Urinary bladder (tissue), 3 donors: ENCODE measurements at regions not wholly inside any gene's neighbourhood (a gene's known extent, or its start where the extent isn't known, plus 50 kb on each side); places are given as distances from the start of the nearest gene placed in this dataset.

Experiments
- DNase-seq: peaks from one replicate; pipeline ENCODE4 v3.0.0-alpha.2; 2015; ENCODE audit errors: extremely low spot score
- H3K27ac ChIP-seq: one replicate; pipeline ENCODE4 v1.5.1; 2013; ENCODE audit warnings: low read depth, mild to moderate bottlenecking, moderate library complexity
- H3K36me3 ChIP-seq: one replicate; pipeline ENCODE4 v1.6.1; 2013; ENCODE audit warnings: mild to moderate bottlenecking, moderate library complexity; ENCODE audit not compliant: insufficient read depth
- H3K4me1 ChIP-seq: one replicate; pipeline ENCODE4 v1.6.1; 2013; ENCODE audit warnings: mild to moderate bottlenecking, moderate library complexity; ENCODE audit not compliant: insufficient read depth
- H3K4me3 ChIP-seq: one replicate; pipeline ENCODE4 v1.5.1; 2013; ENCODE audit warnings: low read depth, low read length
- WGBS: extraction: QIAGEN DNeasy Blood & Tissue Kit; methylation state at CpG from one replicate; pipeline ENCODE4 v1.1.7; 2013; 5-methylcytosine and 5-hydroxymethylcytosine counted together
- donor health status: healthy with polysubstance abuse.
- donor health status: healthy.

DNA sequence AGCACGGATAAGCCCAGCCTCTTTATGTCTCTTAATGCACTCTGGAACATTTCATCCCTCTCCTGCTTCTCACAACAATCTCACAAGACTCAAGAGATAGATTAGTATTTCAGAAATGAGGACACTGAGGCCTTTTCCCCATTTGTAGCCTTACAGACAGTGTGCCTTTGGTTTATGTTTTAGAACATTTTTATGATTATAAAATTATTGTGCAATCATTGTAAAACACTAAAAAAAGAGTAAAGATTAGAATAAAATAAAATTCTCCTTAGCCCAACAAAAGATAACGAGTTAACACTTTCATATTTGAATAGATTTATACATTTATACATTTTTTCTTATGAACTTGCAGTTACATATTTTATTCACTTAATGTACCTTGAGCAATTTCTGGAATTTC is 748.7 kb downstream of the TRIML1 start:
- Histone ChIP-seq H3K36me3 (no peaks in the 10 kb centered on the region), H3K4me3 (no peak overlapping the region), H3K27ac (no peak overlapping the region), H3K4me1 (no peaks in the 10 kb centered on the region)
- WGBS, result 62% methylated on average over 2 of the region's 2 CpGs
- no peak for DNase-seq

DNA sequence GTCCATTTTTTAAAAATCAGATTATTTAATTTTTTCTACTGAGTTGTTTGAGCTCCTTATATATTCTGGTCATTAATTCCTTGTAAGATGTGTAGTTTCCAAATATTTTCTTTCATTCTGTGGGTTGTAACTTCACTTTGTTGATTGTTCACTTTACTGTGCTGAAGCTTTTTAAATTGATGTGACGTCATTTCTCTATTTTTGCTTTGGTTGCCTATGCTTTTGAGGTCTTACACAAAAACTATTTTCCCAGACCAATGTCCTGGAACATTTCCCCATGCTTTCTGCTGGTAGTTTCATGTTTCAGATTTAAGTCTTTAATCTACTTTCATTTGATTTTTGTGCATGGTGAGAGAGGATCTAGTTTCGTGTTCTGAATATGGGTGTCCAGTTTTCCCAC is 753.6 kb downstream of the TRIML1 start:
- 90% methylated on average over 2 of the region's 2 CpGs for WGBS
- no peak overlapping the region for H3K4me3 ChIP-seq
- DNase-seq, result no peak
- H3K36me3 ChIP-seq, result no peaks in the 10 kb centered on the region
- no peaks in the 10 kb centered on the region for H3K4me1 ChIP-seq
- no peak overlapping the region for H3K27ac ChIP-seq

DNA sequence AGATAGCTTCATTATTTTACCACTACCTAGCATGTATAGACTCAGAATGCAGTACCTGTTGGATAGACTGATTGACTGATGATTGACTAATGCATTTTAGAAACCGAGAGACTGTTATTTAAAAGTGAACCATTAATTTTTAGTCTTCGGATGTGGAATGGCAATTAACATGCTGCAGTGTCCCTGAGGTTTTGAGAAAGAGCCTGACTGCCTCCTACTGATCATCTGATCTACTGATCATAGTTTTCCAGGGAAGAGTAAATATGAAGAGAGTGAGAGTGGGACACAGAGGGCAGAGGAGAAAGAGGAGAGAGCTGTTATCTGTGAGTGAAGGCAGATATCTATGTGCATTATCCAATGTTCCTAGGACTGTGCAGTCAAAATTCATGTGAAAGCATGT is 764.7 kb downstream of the TRIML1 start:
- Histone ChIP-seq H3K4me3 (no peak overlapping the region), H3K36me3 (no peaks in the 10 kb centered on the region), H3K27ac (no peak overlapping the region), H3K4me1 (no peaks in the 10 kb centered on the region)
- WGBS, result 66% methylated on average over 2 of the region's 2 CpGs
- DNase-seq, result no peak

DNA sequence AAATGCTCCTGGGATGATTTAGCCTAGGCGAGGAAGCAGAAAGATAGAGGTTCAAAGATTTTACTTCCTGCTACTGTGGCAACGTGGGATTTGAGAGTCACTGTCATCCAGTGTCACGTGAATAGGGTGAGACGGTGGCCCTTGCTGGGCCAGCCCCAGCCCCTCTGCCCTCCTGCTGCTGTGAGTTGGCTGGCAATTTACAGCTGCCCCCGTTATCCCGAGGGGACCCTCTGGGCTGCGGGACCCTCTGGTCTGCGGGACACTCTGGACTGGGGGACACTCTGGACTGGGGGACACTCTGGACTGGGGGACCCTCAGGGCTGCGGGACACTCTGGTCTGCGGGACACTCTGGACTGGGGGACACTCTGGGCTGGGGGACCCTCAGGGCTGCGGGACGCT is 765.4 kb downstream of the TRIML1 start:
- H3K27ac ChIP-seq, result no peak overlapping the region
- WGBS, result 88% methylated on average over 11 of the region's 12 CpGs

DNA sequence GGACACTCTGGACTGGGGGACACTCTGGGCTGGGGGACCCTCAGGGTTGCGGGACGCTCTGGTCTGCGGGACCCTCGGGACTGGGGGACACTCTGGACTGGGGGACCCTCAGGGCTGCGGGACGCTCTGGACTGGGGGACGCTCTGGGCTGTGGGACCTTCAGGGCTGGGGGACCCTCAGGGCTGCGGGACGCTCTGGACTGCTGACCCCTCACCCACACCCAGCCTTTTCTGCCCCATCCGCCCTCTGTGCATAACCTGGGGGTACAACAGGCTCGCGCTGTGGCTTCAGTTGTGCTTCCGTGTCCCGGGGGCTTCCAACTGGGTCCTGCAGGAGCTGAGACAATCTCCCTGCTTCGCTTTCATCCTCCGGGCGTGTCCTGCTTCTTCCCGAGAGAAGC is 766.0 kb downstream of the TRIML1 start:
- Histone ChIP-seq H3K27ac (no peak overlapping the region), H3K4me1 (no peaks in the 10 kb centered on the region), H3K36me3 (no peaks in the 10 kb centered on the region), H3K4me3 (no peak overlapping the region)
- WGBS, result 84% methylated on average over 18 of the region's 18 CpGs
- DNase-seq, result no peak

More for the DNA sequence above, 765.4 kb downstream of the TRIML1 start:
- no peak overlapping the region for H3K4me3 ChIP-seq
- no peaks in the 10 kb centered on the region for H3K4me1 ChIP-seq
- no peaks in the 10 kb centered on the region for H3K36me3 ChIP-seq
- DNase-seq, result no peak

DNA sequence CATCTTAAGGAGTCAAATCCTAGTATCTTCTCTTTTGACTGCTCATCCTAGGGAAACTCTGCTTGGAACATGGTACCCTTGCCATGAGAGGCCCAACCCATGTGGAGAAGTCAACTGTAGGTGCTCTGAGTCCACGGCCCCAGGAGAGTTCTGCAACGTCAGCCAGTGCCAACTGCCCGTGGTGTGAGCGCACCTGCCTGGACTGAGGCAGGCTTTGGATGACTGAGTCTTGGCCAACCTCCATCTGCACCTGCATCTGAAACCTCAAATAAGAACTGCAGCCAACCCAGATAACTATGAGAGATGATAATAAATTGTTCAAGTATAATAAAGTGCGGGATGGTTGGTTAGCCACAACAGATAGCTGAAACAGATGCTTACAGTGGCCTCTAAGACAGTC is 772.0 kb downstream of the TRIML1 start:
- H3K4me1 ChIP-seq, result no peaks in the 10 kb centered on the region
- H3K36me3 ChIP-seq, result no peaks in the 10 kb centered on the region

DNA sequence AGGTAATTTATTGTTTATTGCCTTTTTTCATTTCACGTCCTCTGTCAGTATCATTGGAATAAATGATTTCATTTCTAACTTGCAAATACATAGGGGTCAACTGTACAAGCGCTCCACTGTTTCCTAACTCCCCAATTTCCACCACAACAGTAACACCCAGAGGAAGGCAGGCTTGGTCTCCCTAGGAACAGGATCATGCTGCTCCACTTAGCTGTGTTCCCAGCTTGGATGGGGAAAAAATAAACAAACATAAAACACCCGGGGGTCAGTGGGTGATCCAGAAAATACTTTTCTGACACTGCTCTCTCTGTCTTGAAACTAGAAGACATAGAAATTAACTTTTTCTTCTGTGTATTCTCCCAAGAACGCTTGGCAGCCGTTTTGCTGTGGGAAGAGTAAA is 772.5 kb downstream of the TRIML1 start:
- Histone ChIP-seq H3K36me3 (no peaks in the 10 kb centered on the region), H3K27ac (no peak overlapping the region), H3K4me1 (no peaks in the 10 kb centered on the region), H3K4me3 (no peak overlapping the region)
- no peak for DNase-seq
- WGBS, result 80% methylated on average over 5 of the region's 5 CpGs

More for the DNA sequence above, 772.0 kb downstream of the TRIML1 start:
- WGBS, result 92% methylated on average over 5 of the region's 5 CpGs
- DNase-seq, result no peak
- no peak overlapping the region for H3K4me3 ChIP-seq
- H3K27ac ChIP-seq, result no peak overlapping the region

DNA sequence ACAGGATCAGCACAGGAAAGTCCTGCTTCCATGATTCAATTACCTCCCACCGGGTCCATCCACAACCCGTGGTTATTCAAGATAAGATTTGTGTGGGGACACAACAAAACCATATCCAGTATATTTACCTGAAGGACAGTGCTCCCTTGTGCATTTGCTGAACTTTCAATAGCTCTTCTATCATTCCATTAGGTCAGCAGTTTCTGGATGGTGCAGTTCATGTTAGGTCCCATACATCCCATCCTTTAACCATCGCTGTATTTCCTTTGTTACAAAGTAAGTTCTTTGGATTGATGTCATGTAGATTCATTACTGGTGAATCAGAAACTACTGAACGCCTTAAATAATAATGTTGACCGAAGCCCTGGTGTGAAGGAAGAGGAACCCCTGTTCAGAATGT is 775.9 kb downstream of the TRIML1 start:
- Histone ChIP-seq H3K4me3 (no peak overlapping the region), H3K36me3 (no peaks in the 10 kb centered on the region), H3K4me1 (no peaks in the 10 kb centered on the region), H3K27ac (no peak overlapping the region)
- DNase-seq, result no peak
- WGBS, result 68% methylated on average over 5 of the region's 5 CpGs

DNA sequence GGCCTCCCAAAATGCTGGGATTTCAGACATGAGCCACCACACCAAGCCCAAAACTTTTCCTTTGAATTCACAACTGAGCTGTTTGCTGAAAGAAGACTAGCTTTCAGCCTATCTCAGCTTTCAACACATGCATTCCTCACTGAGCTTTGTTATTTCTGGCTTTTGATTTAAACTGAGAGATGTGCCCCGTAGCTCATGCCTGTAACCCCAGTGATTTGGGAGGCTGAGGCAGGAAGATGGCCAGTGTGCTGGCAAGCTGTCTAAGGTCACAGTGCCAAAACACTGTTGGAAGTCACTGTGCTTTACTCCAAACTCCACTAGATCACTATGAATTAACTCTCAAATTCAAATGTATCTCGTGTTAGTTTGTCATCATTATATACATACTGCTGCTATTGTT is 779.5 kb downstream of the TRIML1 start:
- WGBS, result 72% methylated on average over 2 of the region's 2 CpGs
- no peaks in the 10 kb centered on the region for H3K4me1 ChIP-seq
- H3K4me3 ChIP-seq, result no peak overlapping the region
- no peak for DNase-seq
- H3K36me3 ChIP-seq, result no peaks in the 10 kb centered on the region
- H3K27ac ChIP-seq, result no peak overlapping the region

DNA sequence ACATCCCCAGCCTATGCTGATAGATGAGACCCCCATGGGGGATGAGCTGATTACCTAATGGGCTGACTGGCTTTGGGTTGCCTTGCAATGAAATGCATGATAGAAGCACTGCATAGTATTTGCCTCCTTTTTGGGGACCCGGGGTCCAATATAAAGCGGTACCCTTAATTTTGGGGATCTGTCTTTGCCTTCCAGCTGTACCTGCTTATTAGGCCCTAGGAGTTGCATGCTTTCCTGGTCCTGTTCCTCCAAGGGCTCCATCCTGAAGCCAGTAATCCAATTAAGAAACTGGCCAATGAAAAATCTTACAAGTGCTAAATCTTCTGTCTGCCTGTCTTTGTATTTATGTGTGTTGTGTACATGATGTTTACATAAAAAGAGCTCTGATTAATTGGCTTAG is 791.6 kb downstream of the TRIML1 start:
- no peak for DNase-seq
- Histone ChIP-seq H3K27ac (no peak overlapping the region), H3K4me1 (no peaks in the 10 kb centered on the region), H3K4me3 (no peak overlapping the region), H3K36me3 (no peaks in the 10 kb centered on the region)
- WGBS, result 79% methylated on average over 2 of the region's 2 CpGs

DNA sequence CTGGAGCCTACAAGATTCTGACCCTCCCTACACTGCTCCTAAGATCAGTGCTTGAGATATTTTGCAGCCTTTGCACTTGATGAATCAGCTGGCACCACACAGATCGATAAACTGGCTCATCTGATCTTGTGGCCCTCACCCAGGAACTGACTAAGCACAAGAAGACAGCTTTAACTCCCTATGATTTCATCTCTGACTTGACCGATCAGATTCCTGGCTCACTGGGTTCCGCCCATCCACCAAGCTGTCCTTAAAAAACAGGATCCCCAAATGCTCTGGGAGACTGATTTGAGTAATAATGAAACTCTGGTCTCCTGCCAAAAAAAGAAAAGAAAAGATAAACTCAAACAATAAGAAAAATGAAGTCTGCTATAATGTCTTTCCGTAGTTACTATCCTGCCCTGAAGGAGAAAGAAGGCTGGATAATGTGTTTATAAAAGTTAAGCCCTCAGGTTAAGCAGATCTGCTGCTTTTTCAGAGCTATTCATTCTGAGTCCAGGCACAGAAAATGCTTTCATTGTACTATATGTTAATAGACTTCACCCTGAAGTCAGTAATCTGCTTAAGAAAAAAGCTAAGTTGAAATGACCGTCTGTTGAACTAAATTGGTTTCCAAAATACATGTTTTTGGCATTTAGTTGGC is 795.2 kb downstream of the TRIML1 start:
- Histone ChIP-seq H3K36me3 (no peaks in the 10 kb centered on the region), H3K27ac (no peak overlapping the region), H3K4me3 (no peak overlapping the region), H3K4me1 (no peaks in the 10 kb centered on the region)
- no peak for DNase-seq
- 59% methylated on average over 5 of the region's 5 CpGs for WGBS

DNA sequence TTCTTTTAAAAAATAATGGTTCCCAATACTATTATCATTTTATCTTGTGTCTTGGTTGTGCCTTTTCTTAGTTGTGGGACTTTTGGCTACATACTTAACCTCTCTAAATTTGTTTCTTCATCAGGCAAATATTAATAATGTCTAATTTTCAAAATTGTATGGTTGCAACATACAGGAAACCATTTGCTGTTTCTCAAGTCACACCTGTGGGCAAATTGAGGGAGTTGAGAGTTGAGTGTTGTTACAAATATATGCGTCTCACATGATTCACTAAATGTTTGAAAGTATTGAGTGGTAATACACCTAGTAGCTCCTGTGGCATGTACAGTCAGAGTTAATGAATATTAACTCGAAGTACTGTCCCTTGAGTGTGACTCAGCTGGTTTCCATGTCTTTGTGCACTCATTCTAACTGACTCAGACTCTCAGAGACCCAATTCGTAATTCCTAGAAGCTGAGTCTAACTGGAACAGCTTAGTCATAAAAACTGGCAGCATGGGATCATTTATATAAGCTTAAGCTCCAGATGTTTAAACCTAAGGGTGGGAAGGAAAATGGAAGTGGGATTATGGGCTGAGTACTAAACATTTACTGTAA is 802.4 kb downstream of the TRIML1 start:
- DNase-seq, result no peak

DNA sequence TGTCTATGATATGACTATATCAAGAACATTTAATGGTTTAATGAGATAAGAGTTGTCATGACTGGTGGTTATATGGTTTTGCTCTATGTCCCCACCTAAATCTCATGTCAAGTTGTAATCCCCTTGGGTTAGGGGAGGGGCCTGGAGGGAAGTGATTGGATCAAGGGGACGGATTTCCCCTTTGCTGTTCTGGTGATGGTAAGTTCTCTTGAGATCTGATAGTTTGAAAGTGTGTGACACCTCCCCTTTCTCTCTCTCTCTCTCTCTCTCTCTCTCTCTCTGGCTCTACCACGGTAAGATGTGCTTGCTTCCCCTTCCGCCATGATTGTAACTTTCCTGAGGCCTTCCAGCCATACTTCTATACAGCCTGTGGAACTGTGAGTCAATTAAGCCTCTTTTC is 803.4 kb downstream of the TRIML1 start:
- Histone ChIP-seq H3K4me3 (no peak overlapping the region), H3K4me1 (no peaks in the 10 kb centered on the region), H3K27ac (no peak overlapping the region), H3K36me3 (no peaks in the 10 kb centered on the region)
- DNase-seq, result no peak
- WGBS, result 75% methylated on average over 3 of the region's 3 CpGs

More for the DNA sequence above, 802.4 kb downstream of the TRIML1 start:
- Histone ChIP-seq H3K36me3 (no peaks in the 10 kb centered on the region), H3K4me1 (no peaks in the 10 kb centered on the region), H3K4me3 (no peak overlapping the region), H3K27ac (no peak overlapping the region)
- 56% methylated on average over 3 of the region's 3 CpGs for WGBS

DNA sequence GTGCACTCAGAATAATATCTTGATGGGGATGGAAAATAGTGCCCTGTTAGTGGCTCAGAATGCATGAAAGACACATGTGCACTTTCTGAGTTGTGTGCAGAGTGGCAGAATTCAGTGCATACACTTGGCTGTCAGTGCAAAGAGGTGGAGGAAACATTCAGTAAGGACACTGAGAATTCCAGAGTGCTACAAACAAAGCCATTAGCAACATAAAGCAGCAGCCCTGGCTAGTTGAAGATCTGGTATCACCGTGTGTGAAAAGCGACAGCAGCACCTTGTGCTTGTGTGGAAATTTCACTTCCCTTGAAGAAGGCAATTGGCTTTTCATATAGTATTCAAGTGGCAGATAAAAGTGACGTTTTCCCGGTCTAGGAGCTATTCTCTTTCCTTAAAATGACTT is 810.4 kb downstream of the TRIML1 start:
- 55% methylated on average over 4 of the region's 4 CpGs for WGBS
- H3K4me1 ChIP-seq, result no peaks in the 10 kb centered on the region

More for the DNA sequence above, 810.4 kb downstream of the TRIML1 start:
- no peak overlapping the region for H3K4me3 ChIP-seq
- no peaks in the 10 kb centered on the region for H3K36me3 ChIP-seq
- H3K27ac ChIP-seq, result no peak overlapping the region
- DNase-seq, result no peak
